H9 (cell line): ENCODE measurements at regions not wholly inside any gene's neighbourhood (a gene's known extent, or its start where the extent isn't known, plus 50 kb on each side); places are given as distances from the start of the nearest gene placed in this dataset.

Experiments
- DNase-seq: peaks from one replicate; pipeline ENCODE4 v3.0.0-alpha.2; 2017
- H2AFZ ChIP-seq: one replicate; pipeline ENCODE4 v1.6.1; 2013; ENCODE audit warnings: mild to moderate bottlenecking, low read length, control low read depth, moderate library complexity
- H2AK5ac ChIP-seq: 2 replicates; pipeline ENCODE4 v1.6.1; 2013; ENCODE audit warnings: low read length, control low read depth, mixed read lengths; ENCODE audit not compliant: insufficient read length
- H2BK120ac ChIP-seq: one replicate; pipeline ENCODE4 v1.6.1; 2013; ENCODE audit warnings: low read depth, mild to moderate bottlenecking, low read length, control low read depth, inconsistent platforms; ENCODE audit not compliant: poor library complexity, severe bottlenecking
- H2BK12ac ChIP-seq: 2 replicates; pipeline ENCODE4 v1.6.1; 2013; ENCODE audit warnings: low read length, control low read depth, mixed read lengths, low read depth; ENCODE audit not compliant: insufficient read length
- H2BK15ac ChIP-seq: 2 replicates; pipeline ENCODE4 v1.6.1; 2013; ENCODE audit warnings: low read depth, low read length, control low read depth
- H2BK20ac ChIP-seq: one replicate; pipeline ENCODE4 v1.6.1; 2013; ENCODE audit warnings: low read depth, mild to moderate bottlenecking, low read length, control low read depth, inconsistent platforms; ENCODE audit not compliant: poor library complexity, severe bottlenecking
- H2BK5ac ChIP-seq: 2 replicates; pipeline ENCODE4 v1.6.1; 2013; ENCODE audit warnings: low read length, control low read depth, mixed read lengths; ENCODE audit not compliant: insufficient read length
- H3K14ac ChIP-seq: 2 replicates; pipeline ENCODE4 v1.6.1; 2013; ENCODE audit warnings: low read length, control low read depth; ENCODE audit not compliant: insufficient read depth
- H3K18ac ChIP-seq: 2 replicates; pipeline ENCODE4 v1.6.1; 2013; ENCODE audit warnings: low read depth, mild to moderate bottlenecking, mixed read lengths, low read length, control low read depth; ENCODE audit not compliant: insufficient read length
- H3K23ac ChIP-seq: 2 replicates; pipeline ENCODE4 v1.6.1; 2013; ENCODE audit warnings: low read length, control low read depth, mixed read lengths, low read depth; ENCODE audit not compliant: insufficient read length
- H3K23me2 ChIP-seq: 2 replicates; pipeline ENCODE4 v1.6.1; 2013; ENCODE audit warnings: low read depth, mild to moderate bottlenecking, mixed read lengths, low read length, control low read depth; ENCODE audit not compliant: insufficient read length, poor library complexity, severe bottlenecking
- H3K27ac ChIP-seq: 2 replicates; pipeline ENCODE4 v1.5.1; 2013; ENCODE audit warnings: low read length, control low read depth, mixed read lengths, low read depth; ENCODE audit not compliant: insufficient read length
- H3K27me3 ChIP-seq: 2 replicates; pipeline ENCODE4 v1.6.1; 2013; ENCODE audit warnings: low read length, control low read depth, inconsistent platforms; ENCODE audit not compliant: insufficient read depth
- H3K4ac ChIP-seq: 2 replicates; pipeline ENCODE4 v1.6.1; 2013; ENCODE audit warnings: low read depth, mild to moderate bottlenecking, control low read depth, inconsistent platforms, low read length, moderate library complexity
- H3K4me1 ChIP-seq: 2 replicates; pipeline ENCODE4 v1.6.1; 2013; ENCODE audit warnings: low read length, control low read depth, inconsistent platforms; ENCODE audit not compliant: insufficient read depth
- H3K4me2 ChIP-seq: 2 replicates; pipeline ENCODE4 v1.6.1; 2013; ENCODE audit warnings: low read length, control low read depth, mixed read lengths; ENCODE audit not compliant: insufficient read length, insufficient read depth
- H3K56ac ChIP-seq: 2 replicates; pipeline ENCODE4 v1.6.1; 2013; ENCODE audit warnings: low read depth, mild to moderate bottlenecking, mixed read lengths, low read length, control low read depth; ENCODE audit not compliant: insufficient read length
- H3K79me1 ChIP-seq: 2 replicates; pipeline ENCODE4 v1.6.1; 2013; ENCODE audit warnings: low read depth, mild to moderate bottlenecking, moderate library complexity, low read length, control low read depth, inconsistent platforms; ENCODE audit not compliant: insufficient read depth, poor library complexity, severe bottlenecking
- H3K79me2 ChIP-seq: 2 replicates; pipeline ENCODE4 v1.6.1; 2013; ENCODE audit warnings: low read length, control low read depth, inconsistent platforms; ENCODE audit not compliant: insufficient read depth
- H3K9ac ChIP-seq: 2 replicates; pipeline ENCODE4 v1.6.1; 2013; ENCODE audit warnings: low read length, control low read depth, mixed read lengths; ENCODE audit not compliant: insufficient read length; ENCODE audit errors: extremely low read depth
- H3K9me3 ChIP-seq: one replicate; pipeline ENCODE4 v1.6.1; 2013; ENCODE audit warnings: low read depth, low read length, inconsistent platforms; ENCODE audit not compliant: control insufficient read depth
- H3T11ph ChIP-seq: one replicate; pipeline ENCODE4 v1.6.1; 2013; ENCODE audit warnings: mild to moderate bottlenecking, low read length, control low read depth, inconsistent platforms
- H4K20me1 ChIP-seq: one replicate; pipeline ENCODE4 v1.6.1; 2013; ENCODE audit not compliant: control insufficient read depth, insufficient read length, insufficient read depth
- H4K5ac ChIP-seq: 2 replicates; pipeline ENCODE4 v1.6.1; 2013; ENCODE audit warnings: low read depth, mild to moderate bottlenecking, mixed read lengths, low read length, control low read depth; ENCODE audit not compliant: insufficient read length
- H4K8ac ChIP-seq: replicated peaks from 2 replicates; pipeline ENCODE4 v1.6.1; 2013; ENCODE audit warnings: low read length, control low read depth, mixed read lengths, low read depth; ENCODE audit not compliant: insufficient read length
- H4K91ac ChIP-seq: 2 replicates; pipeline ENCODE4 v1.6.1; 2013; ENCODE audit warnings: low read depth, mild to moderate bottlenecking, moderate library complexity, mixed read lengths, low read length, control low read depth; ENCODE audit not compliant: insufficient read length
- H3K27ac Mint-ChIP-seq, 3 experiments: 2 replicates in 2 of 3; 3 replicates in 1 of 3; pipeline ENCODE4 v1.8.0; 2020 to 2021; ENCODE audit warnings: mixed read lengths in 3 of 3, mild to moderate bottlenecking in 1 of 3, moderate library complexity in 1 of 3
- H3K27me3 Mint-ChIP-seq: 2 replicates; pipeline ENCODE4 v1.8.0; 2021; ENCODE audit warnings: low read depth, mild to moderate bottlenecking, moderate library complexity, mixed read lengths
- H3K36me3 Mint-ChIP-seq, 3 experiments: 2 replicates in 2 of 3; 3 replicates in 1 of 3; pipeline ENCODE4 v1.8.0; 2020 to 2021; ENCODE audit warnings: low read depth in 3 of 3, mixed read lengths in 3 of 3; ENCODE audit not compliant: insufficient read depth in 1 of 3
- H3K4me1 Mint-ChIP-seq, 2 experiments: 2 replicates each; pipeline ENCODE4 v1.8.0; 2020; ENCODE audit warnings: mixed read lengths in 2 of 2
- H3K4me3 Mint-ChIP-seq, 2 experiments: 2 replicates in 1 of 2; 3 replicates in 1 of 2; pipeline ENCODE4 v1.8.0; 2020 to 2021; ENCODE audit warnings: mild to moderate bottlenecking in 2 of 2, mixed read lengths in 2 of 2, moderate library complexity in 1 of 2
- H3K9me3 Mint-ChIP-seq, 2 experiments: 2 replicates in 1 of 2; 3 replicates in 1 of 2; pipeline ENCODE4 v1.8.0; 2020; ENCODE audit warnings: mild to moderate bottlenecking in 2 of 2, mixed read lengths in 2 of 2, moderate library complexity in 1 of 2
- CTCF ChIP-seq: fragments of 200-600 bp; sonication (generic); conservative IDR thresholded peaks from 3 replicates; pipeline ENCODE4 v1.8.0; 2021; ENCODE audit warnings: antibody characterized with exemption, mild to moderate bottlenecking
- WGBS: extraction: QIAGEN DNeasy Blood & Tissue Kit; methylation state at CpG from one replicate; pipeline ENCODE4 v1.1.7; 2013; ENCODE audit warnings: missing lambda C conversion rate, low lambda C conversion rate, mixed read lengths; ENCODE audit not compliant: insufficient read length; ENCODE audit errors: extremely low coverage; 5-methylcytosine and 5-hydroxymethylcytosine counted together

GRCh38 chr4:129998436-129999150 is 902.6 kb downstream of the C4orf33 start:
- no peak overlapping the region for H4K8ac ChIP-seq
- no peak overlapping the region for H2AFZ ChIP-seq
- Mint-ChIP-seq H3K4me1 (no peaks in the 10 kb centered on the region), H3K4me3 (no peak overlapping the region), H3K27ac (no peak overlapping the region), H3K27me3 (no peaks in the 10 kb centered on the region), H3K36me3 (peaks cover 0 to 9% (median 9%) of the 10 kb centered on the region in 3 experiments; a peak in 5 of 7 replicates), H3K9me3 (peaks cover 3 to 13% of the 10 kb centered on the region in 2 experiments; a peak in 3 of 5 replicates)
- no peak for TF ChIP-seq CTCF
- no peak overlapping the region for H2BK15ac ChIP-seq
- no peak overlapping the region for H3K23ac ChIP-seq
- WGBS = no CpG with 5 or more reads among the region's 7 CpGs
- no peak overlapping the region for H2AK5ac ChIP-seq
- no peak for DNase-seq
- no peak overlapping the region for H2BK5ac ChIP-seq
- H3K79me1 ChIP-seq = no peaks in the 10 kb centered on the region
- no peak overlapping the region for H4K91ac ChIP-seq
- no peak overlapping the region for H3K27ac ChIP-seq
- no peaks in the 10 kb centered on the region for H3K9me3 ChIP-seq
- H3K4ac ChIP-seq = no peak overlapping the region
- H3K4me2 ChIP-seq = no peak overlapping the region
- no peak overlapping the region for H3K9ac ChIP-seq
- H2BK12ac ChIP-seq = no peak overlapping the region
- no peaks in the 10 kb centered on the region for H3K27me3 ChIP-seq
- no peaks in the 10 kb centered on the region for H3K4me1 ChIP-seq
- no peak overlapping the region for H2BK120ac ChIP-seq
- no peak overlapping the region for H2BK20ac ChIP-seq
- H3K56ac ChIP-seq = no peak overlapping the region
- H3K79me2 ChIP-seq = no peaks in the 10 kb centered on the region
- no peaks in the 10 kb centered on the region for H3K23me2 ChIP-seq
- H3K18ac ChIP-seq = no peak overlapping the region
- no peak overlapping the region for H3T11ph ChIP-seq
- no peak overlapping the region for H4K5ac ChIP-seq
- no peak overlapping the region for H3K14ac ChIP-seq
- H4K20me1 ChIP-seq = no peaks in the 10 kb centered on the region
